Natural killer cell treated with Interleukin-12 subunit alpha and Interleukin-12 subunit beta and Interleukin-15 and Interleukin-18, amount 100 ng/mL, for 72 hours (primary cell): ENCODE measurements at regions not wholly inside any gene's neighbourhood (a gene's known extent, or its start where the extent isn't known, plus 50 kb on each side); places are given as distances from the start of the nearest gene placed in this dataset.

Experiments used
- ATAC-seq, 2 donors: fragments of 150-1000 bp; cut with Tn5 transposase in 1 of 2; sonication (Bioruptor Pico), chemical (Tn5 transposase) in 1 of 2; 2 replicates each; pipeline ENCODE4 v1.10.0; 2021
- DNase-seq: peaks from one replicate; pipeline ENCODE4 v3.0.0; 2022; ENCODE audit warnings: low spot score
- H3K27ac Mint-ChIP-seq, 2 donors: 1 replicate in 1 of 2; 2 replicates in 1 of 2; pipeline ENCODE4 v1.8.0; 2022; ENCODE audit warnings: mixed read lengths in 2 of 2, mild to moderate bottlenecking in 1 of 2, moderate library complexity in 1 of 2
- H3K27me3 Mint-ChIP-seq, 2 donors: 1 replicate in 1 of 2; 2 replicates in 1 of 2; pipeline ENCODE4 v1.8.0; 2022; ENCODE audit warnings: mixed read lengths in 2 of 2
- H3K36me3 Mint-ChIP-seq: one replicate; pipeline ENCODE4 v1.8.0; 2022; ENCODE audit warnings: mixed read lengths
- H3K4me1 Mint-ChIP-seq, 2 donors: 1 replicate in 1 of 2; 2 replicates in 1 of 2; pipeline ENCODE4 v1.8.0; 2022; ENCODE audit warnings: low read depth in 2 of 2, mixed read lengths in 2 of 2, mild to moderate bottlenecking in 1 of 2
- H3K4me3 Mint-ChIP-seq: one replicate; pipeline ENCODE4 v1.8.0; 2022; ENCODE audit warnings: mixed read lengths
- H3K9me3 Mint-ChIP-seq: 2 replicates; pipeline ENCODE4 v1.8.0; 2022; ENCODE audit warnings: mixed read lengths

DNA sequence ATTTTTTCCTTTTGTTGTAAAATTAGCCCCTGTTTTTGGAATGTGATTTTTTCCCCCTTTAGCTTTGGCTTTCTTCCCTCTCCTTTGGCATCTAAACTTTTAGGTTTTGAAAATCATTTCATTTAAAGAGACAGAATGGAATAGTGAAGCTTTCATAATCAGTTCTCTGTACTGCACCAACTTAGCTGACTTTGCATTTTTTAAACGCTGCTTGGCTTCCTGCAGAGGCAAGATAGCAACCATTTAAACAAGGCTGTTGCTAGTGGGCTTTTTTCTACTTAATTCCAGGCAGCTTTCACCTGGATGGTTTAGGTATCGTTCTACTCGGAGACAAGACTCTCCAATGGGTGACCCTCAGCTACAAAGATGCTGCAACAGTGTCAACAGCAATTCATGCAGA, 267.9 kb upstream of the PKDCC start:
- H3K9me3 Mint-ChIP-seq, result no peaks in the 10 kb centered on the region
- H3K4me3 Mint-ChIP-seq, result no peak overlapping the region
- no peak for DNase-seq
- no peak for ATAC-seq
- H3K36me3 Mint-ChIP-seq, result no peaks in the 10 kb centered on the region
- no peaks in the 10 kb centered on the region for H3K4me1 Mint-ChIP-seq
- peaks cover 5 to 20% of the 10 kb centered on the region in 2 donors for H3K27me3 Mint-ChIP-seq
- no peak overlapping the region for H3K27ac Mint-ChIP-seq

DNA sequence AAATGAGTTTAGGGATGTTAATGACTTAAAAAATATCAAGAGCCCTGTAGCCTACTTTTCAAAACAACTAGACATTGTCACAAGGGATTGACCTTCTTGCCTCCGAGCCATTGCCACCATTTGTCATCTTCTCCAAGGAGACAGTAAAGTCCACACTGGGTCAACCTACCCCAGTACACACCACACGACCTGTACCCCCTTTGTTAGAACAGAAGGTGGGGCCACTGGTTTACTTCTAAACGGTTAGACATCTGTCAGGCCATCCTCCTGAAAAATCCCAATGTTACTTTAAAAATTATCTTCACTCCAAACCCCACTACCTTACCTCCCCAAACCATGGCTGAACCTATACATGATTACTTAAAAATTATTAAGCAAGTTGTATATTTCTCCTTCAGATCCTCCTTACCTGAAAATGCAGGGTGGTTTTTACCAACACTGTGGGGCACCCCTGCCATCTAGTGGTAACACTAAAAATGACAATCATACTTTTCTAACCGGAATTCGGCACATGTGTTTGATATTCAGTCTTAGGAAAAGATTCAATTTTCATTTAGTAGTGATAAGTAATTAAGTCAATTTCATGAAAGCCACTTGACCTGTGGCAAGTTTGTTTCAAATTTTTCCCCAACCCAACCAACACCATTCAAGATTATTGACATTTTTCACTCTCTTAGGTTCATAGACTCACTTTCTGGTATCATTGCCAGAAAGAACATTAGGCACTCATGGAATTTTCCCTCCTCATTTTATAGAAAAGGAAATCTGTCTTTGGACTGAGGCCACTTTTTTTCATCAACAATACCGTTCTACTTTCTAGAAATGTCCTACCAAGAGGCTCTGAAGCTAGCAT, 265.3 kb upstream of the PKDCC start:
- Mint-ChIP-seq H3K9me3 (no peaks in the 10 kb centered on the region), H3K27me3 (peaks cover 9 to 22% of the 10 kb centered on the region in 2 donors), H3K36me3 (no peaks in the 10 kb centered on the region), H3K4me3 (no peak overlapping the region), H3K4me1 (no peaks in the 10 kb centered on the region), H3K27ac (no peak overlapping the region)
- DNase-seq (no peak), ATAC-seq (no peak)

DNA sequence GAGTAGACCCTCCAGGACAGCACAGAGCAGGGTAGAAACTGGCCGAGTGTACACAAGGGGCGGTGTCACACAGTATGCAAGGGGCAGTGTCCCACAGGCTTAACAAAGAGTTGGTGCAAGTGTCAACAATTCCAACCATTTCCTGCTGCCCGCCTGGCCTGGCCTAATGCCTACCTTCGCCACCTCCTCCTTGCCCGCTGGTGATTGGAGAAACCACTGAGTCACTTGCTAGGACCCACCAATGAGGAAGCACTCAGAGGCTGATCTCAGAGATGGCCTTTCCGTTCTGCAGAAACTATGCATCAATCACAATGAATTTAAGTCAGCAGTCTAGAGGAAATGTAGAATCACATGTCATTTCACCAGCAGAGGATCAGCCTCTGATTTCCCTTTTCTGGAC, 263.3 kb upstream of the PKDCC start:
- Mint-ChIP-seq H3K36me3 (no peaks in the 10 kb centered on the region), H3K4me3 (no peak overlapping the region), H3K27ac (no peak overlapping the region), H3K9me3 (no peaks in the 10 kb centered on the region), H3K27me3 (peaks cover 12 to 35% of the 10 kb centered on the region in 2 donors), H3K4me1 (no peaks in the 10 kb centered on the region)
- ATAC-seq, result peak in 1 of 2 donors; percentile 31
- DNase-seq, result no peak

DNA sequence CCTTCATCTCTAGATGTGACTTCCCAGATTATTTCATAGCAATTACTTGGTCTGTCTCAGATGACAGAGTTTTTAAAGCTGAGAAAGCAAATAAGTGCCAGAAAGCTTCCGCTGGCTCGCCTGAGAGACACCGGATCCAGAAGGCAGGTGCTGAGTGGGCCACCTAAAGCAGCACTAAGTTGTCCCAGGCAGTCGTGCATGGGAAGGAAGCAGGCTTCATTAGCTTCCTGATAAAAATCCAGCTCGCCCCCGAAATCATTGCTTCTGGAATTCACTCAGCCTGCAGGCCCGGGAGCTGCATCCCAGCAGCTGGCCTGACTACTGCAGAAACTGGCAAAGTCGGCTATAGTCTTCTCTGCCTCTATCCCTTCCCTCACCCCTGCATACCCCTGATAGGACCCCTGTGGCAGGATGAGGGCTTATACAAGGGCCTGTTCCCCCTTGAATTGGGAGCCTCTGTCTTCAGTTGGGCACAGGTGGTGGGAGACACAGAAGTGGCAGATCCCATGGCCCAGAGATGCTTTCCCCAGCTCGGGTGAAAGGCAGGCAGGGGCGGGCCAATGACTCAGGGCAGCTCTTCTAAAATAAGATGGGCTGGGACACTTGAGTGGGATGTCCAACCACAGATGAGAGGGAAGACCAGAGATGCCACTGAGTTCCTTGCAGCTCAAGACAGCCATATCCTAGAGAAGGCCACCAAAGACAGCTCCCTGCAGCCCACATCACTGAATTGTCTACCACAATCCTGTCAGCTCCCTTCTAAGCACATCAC, 262.4 kb upstream of the PKDCC start:
- Mint-ChIP-seq H3K4me3 (no peak overlapping the region), H3K27ac (no peak overlapping the region), H3K36me3 (no peaks in the 10 kb centered on the region), H3K27me3 (peaks cover 12 to 35% of the 10 kb centered on the region in 2 donors), H3K9me3 (no peaks in the 10 kb centered on the region), H3K4me1 (no peaks in the 10 kb centered on the region)
- peak in 1 of 2 donors; percentile 33 for ATAC-seq
- no peak for DNase-seq

DNA sequence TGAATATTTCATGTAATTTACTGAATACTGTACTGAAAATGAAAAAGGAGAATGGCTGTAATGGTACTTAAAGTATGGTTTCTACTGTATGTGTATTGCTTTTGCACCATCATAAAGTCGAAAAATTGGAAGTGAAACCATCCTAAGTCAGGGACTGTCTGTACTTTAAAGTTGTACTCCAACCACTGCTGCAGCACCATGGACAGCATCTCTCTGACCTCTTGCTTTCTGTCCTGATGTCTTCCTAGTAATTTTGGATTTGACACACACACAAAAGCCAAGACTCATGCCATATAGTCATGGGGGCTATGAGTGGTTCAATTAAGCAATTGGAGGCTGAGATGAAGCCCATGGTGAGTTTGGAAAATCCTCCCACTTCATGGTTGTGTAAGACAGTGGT, 256.3 kb upstream of the PKDCC start:
- no peak overlapping the region for H3K4me3 Mint-ChIP-seq
- H3K36me3 Mint-ChIP-seq, result no peaks in the 10 kb centered on the region
- no peak overlapping the region for H3K27ac Mint-ChIP-seq
- ATAC-seq (no peak), DNase-seq (no peak)
- H3K4me1 Mint-ChIP-seq, result no peaks in the 10 kb centered on the region
- peaks cover 2% of the 10 kb centered on the region for H3K9me3 Mint-ChIP-seq
- H3K27me3 Mint-ChIP-seq, result peaks cover 18 to 36% of the 10 kb centered on the region in 2 donors

DNA sequence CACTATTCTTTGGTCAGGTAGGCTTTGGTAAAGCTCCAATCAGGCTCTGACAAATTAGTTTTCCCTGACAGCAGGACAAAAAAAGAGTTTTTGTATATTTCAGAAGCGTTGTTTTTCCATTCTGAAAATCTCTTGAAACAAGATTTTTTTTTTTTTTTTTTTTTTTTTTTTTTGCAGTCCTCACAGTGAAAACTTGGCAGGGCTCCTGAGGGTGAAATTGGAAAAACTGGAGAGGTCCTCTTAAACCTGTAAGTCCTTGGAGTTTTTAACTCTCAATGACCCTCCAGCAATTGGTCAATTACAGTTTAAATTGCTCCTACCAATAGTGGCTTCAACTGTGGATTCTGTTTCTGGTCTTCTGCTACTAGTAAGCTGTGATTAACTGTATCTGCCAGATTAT, 244.5 kb upstream of the PKDCC start:
- H3K4me1 Mint-ChIP-seq, result no peaks in the 10 kb centered on the region
- no peak overlapping the region for H3K27ac Mint-ChIP-seq
- peaks cover 11% of the 10 kb centered on the region for H3K9me3 Mint-ChIP-seq
- peaks cover 15% of the 10 kb centered on the region for H3K36me3 Mint-ChIP-seq
- DNase-seq, result no peak
- no peak overlapping the region for H3K4me3 Mint-ChIP-seq
- no peak for ATAC-seq
- peaks cover 18 to 60% of the 10 kb centered on the region in 2 donors for H3K27me3 Mint-ChIP-seq

DNA sequence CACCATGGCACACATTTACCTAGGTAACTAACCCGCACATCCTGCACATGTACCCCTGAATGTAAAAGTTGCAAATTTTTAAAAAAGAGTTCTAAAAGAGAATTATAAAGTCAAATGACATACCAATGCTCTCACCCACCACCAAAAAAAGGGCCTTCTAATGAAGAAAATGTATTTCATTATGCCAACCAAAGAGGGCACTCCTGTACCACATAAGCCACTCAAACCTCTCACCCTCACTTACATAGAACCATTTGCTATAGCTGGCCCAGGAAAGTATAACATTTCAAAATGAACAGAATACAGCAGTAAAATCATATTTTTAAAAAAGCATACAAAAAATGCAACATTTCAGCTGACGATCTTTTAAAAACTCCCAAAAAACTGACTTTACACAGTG, 241.5 kb upstream of the PKDCC start:
- Mint-ChIP-seq H3K36me3 (peaks cover 12% of the 10 kb centered on the region), H3K4me3 (no peak overlapping the region), H3K9me3 (peaks cover 7% of the 10 kb centered on the region), H3K4me1 (no peaks in the 10 kb centered on the region), H3K27me3 (peaks cover 30 to 68% of the 10 kb centered on the region in 2 donors), H3K27ac (no peak overlapping the region)
- no peak for DNase-seq
- no peak for ATAC-seq

DNA sequence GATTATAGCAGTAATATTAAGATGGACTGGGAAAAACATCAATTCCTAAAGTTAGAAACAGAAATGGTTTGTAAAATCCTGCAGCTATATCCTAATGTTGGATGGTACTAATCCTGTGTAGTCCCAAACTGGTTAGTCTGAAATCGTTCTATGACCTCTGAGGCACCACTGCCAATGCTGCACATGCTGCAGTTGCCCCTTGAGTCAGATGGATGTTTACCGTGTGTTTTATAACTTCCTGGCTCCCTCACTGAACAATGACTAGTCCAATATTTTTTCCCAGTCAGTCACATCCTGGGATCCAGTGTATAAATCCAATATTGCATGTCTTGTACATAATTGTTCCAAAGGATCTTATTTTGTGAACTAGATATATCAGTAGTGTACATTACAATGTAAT, 226.7 kb upstream of the PKDCC start:
- peaks cover 4% of the 10 kb centered on the region for H3K36me3 Mint-ChIP-seq
- no peaks in the 10 kb centered on the region for H3K4me1 Mint-ChIP-seq
- no peak for DNase-seq
- ATAC-seq, result no peak
- H3K9me3 Mint-ChIP-seq, result no peaks in the 10 kb centered on the region
- H3K27me3 Mint-ChIP-seq, result peaks cover 20 to 56% of the 10 kb centered on the region in 2 donors
- no peak overlapping the region for H3K27ac Mint-ChIP-seq
- H3K4me3 Mint-ChIP-seq, result no peak overlapping the region

DNA sequence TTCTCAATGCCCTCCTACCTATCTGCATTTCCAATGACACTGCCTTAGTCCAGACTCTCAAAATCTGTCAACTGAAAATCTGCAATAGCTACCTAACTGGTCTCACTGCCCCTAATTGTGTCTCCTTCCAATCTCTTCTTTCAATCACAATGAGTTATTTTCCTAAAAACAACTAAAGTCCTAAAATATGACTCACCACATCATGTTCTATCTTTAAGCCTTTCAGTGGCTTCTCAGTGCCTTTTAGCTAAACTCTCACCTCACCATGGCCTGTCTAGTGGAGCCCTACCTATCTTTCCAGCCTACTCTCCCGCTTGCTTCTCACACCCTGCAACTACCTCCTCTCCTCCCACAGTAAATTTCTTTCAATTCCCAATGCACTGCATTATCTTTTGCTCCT, 220.9 kb upstream of the PKDCC start:
- no peaks in the 10 kb centered on the region for H3K9me3 Mint-ChIP-seq
- ATAC-seq (no peak), DNase-seq (no peak)
- no peaks in the 10 kb centered on the region for H3K36me3 Mint-ChIP-seq
- peaks cover 22 to 45% of the 10 kb centered on the region in 2 donors for H3K27me3 Mint-ChIP-seq
- H3K27ac Mint-ChIP-seq, result no peak overlapping the region
- H3K4me3 Mint-ChIP-seq, result no peak overlapping the region
- H3K4me1 Mint-ChIP-seq, result no peaks in the 10 kb centered on the region

DNA sequence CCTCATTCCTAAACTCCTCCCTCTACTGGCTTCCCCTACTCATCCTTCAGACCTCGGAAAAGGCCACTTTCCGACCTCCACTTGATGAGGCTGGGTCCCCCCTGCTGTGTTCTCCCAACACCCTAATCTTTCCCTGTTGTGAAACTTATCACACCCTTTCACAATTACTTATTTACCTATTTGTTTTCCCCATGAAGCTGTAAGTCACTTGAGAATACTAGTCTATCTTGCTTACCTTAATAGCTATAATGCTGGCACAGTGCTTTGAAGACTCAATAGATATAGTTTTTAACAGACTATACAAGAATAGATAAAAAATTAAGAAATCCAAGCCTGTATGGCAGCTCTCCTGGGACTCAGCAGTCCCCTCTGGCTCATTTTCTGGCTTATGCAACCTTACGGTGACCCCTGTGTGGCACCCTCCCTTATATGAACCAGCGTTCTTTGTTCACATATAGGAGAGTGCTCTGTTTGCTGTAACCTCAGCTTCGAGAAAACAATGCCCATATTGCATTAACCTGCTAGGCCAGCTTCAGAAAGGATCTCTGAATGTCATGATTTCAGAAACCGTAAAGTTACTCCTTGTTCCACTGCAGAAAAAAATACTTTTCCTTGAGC, 220.4 kb upstream of the PKDCC start:
- DNase-seq, result no peak
- Mint-ChIP-seq H3K36me3 (no peaks in the 10 kb centered on the region), H3K9me3 (no peaks in the 10 kb centered on the region), H3K27ac (no peak overlapping the region), H3K27me3 (peaks cover 18 to 39% of the 10 kb centered on the region in 2 donors), H3K4me3 (no peak overlapping the region), H3K4me1 (no peaks in the 10 kb centered on the region)
- no peak for ATAC-seq

DNA sequence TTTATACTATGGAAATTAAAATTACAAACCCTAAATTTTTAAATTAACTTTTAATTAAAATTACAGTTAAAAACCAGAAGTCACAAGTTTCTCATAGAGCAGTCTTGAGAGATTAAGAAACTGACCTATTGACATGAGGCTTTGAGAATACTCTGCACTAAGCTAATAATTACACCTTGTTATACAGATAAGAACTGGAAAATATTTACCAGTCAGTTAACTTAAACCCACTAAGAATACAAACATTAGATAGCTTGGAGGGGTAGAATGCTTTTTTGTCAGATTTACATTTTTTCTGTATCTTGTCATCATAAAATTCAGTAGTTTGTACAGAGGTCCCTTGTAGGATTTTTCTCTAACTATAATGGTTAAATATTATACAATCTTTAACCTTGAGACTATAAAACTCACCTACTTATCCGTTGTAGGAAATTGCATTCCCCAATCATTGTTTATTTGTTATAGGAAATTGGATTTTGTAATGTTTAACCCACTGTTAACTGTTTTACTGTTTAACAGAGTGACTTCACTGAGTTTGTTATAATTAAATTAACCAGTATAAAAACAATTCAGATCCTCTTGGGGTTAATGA, 219.7 kb upstream of the PKDCC start:
- no peak for ATAC-seq
- H3K27me3 Mint-ChIP-seq, result peaks cover 17 to 33% of the 10 kb centered on the region in 2 donors
- H3K4me3 Mint-ChIP-seq, result no peak overlapping the region
- DNase-seq, result no peak
- H3K4me1 Mint-ChIP-seq, result no peaks in the 10 kb centered on the region
- no peaks in the 10 kb centered on the region for H3K9me3 Mint-ChIP-seq
- no peaks in the 10 kb centered on the region for H3K36me3 Mint-ChIP-seq
- H3K27ac Mint-ChIP-seq, result no peak overlapping the region

DNA sequence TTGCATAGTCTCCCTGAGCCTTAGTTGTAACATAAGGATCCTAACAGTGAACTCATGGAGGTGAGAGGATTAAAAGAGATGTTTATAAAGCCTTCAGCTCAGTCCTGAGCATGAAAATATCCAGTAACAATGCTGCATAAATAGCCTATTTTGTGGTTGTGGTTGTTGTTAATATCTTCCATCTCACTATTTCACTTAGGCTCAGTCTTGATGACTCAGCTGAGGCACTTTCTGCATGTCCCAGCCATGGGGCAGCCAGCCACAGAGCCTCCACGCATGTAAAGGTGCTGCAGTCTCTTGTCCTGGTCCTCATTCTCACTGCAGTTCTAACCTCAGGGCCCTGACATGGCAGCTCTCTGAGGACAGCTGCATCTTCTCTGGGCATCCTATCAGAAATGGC, 218.8 kb upstream of the PKDCC start:
- Mint-ChIP-seq H3K9me3 (no peaks in the 10 kb centered on the region), H3K27me3 (peaks cover 20 to 31% of the 10 kb centered on the region in 2 donors), H3K36me3 (no peaks in the 10 kb centered on the region), H3K27ac (no peak overlapping the region), H3K4me3 (no peak overlapping the region), H3K4me1 (no peaks in the 10 kb centered on the region)
- ATAC-seq (no peak), DNase-seq (no peak)

DNA sequence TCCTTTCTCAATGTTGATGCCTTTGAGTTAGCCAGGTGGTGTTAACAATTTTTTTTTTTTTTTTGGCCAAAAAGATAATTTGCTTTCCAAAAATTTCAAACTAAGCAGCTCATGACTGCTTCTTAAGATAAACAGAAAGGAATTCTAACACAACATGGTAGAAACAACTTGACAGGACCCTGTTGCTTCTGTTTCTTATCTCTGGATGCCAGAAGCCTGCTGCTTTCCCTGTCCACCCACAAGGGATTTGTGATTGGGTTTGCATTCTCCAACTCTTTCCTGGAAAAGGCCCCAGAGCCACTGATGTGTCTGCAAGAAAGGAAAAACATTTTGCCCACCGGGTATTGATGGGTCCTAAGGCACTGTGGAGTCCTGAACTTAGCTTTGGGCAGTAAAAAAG, 217.2 kb upstream of the PKDCC start:
- Mint-ChIP-seq H3K4me1 (no peaks in the 10 kb centered on the region), H3K4me3 (no peak overlapping the region), H3K9me3 (no peaks in the 10 kb centered on the region), H3K27ac (no peak overlapping the region), H3K36me3 (no peaks in the 10 kb centered on the region), H3K27me3 (peaks cover 32 to 47% of the 10 kb centered on the region in 2 donors)
- ATAC-seq (no peak), DNase-seq (no peak)

DNA sequence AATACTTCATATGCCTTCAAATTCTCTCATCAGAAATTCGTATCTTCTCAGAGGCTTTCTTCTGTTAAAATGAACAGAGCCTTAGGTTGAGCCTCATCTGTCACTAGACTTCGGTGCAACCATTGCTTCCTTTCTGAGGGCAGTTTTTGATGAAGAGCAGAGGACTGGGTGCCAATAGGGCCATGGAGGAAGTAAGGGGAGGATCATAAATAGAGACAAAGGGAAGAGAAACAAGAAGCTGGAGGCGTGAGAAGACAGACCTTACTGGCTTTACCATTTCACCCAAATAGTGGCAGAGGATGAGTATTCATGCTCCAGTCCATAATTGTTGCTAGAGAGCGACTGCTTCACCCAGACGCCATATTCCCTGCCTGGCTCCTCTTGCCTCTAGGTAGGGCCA, 215.6 kb upstream of the PKDCC start:
- no peak for ATAC-seq
- Mint-ChIP-seq H3K27me3 (peaks cover 34 to 50% of the 10 kb centered on the region in 2 donors), H3K36me3 (no peaks in the 10 kb centered on the region), H3K4me3 (no peak overlapping the region), H3K9me3 (no peaks in the 10 kb centered on the region), H3K27ac (no peak overlapping the region), H3K4me1 (no peaks in the 10 kb centered on the region)
- DNase-seq, result no peak
